A673 (cell line): ENCODE measurements at regions not wholly inside any gene's neighbourhood (a gene's known extent, or its start where the extent isn't known, plus 50 kb on each side); places are given as distances from the start of the nearest gene placed in this dataset.

ENCODE experiments used
- BruUV-seq: library from RNA; stranded (reverse); fragments of 400-500 nt; replicated peaks from 2 replicates; lab custom pipeline; 2021; lab: Mats Ljungman, UMichigan
- CTCF ChIA-PET: fragments of 300-600 bp; sonication (Branson Sonifier 250); formaldehyde crosslinking; loops from one replicate; lab custom pipeline; 2022; ENCODE audit warnings: antibody characterized with exemption; lab: Charles Lee
- POLR2A ChIA-PET: fragments of 300-600 bp; sonication (Branson Sonifier 250); formaldehyde crosslinking; loops from one replicate; lab custom pipeline; 2022; ENCODE audit warnings: antibody characterized with exemption; ENCODE audit not compliant: low non-redundant PET; lab: Charles Lee
- DNase-seq: peaks from one replicate; pipeline ENCODE4 v3.0.0-alpha.2; 2015; ENCODE audit warnings: low spot score
- H3K27ac ChIP-seq: fragments of 200-600 bp; sonication (generic); 2 replicates; pipeline ENCODE4 v1.5.1; 2016; ENCODE audit warnings: mixed run types, low read depth, mild to moderate bottlenecking, mixed read lengths, antibody characterized with exemption, low read length; ENCODE audit not compliant: poor library complexity, severe bottlenecking
- H3K27me3 ChIP-seq: fragments of 200-600 bp; sonication (generic); replicated peaks from 2 replicates; pipeline ENCODE4 v1.6.1; 2017; ENCODE audit warnings: mixed run types, low read depth, mild to moderate bottlenecking, mixed read lengths, antibody characterized with exemption, low read length; ENCODE audit not compliant: insufficient read depth, poor library complexity
- H3K36me3 ChIP-seq: fragments of 200-600 bp; sonication (generic); 2 replicates; pipeline ENCODE4 v1.6.1; 2016; ENCODE audit warnings: mixed run types, mild to moderate bottlenecking, mixed read lengths, antibody characterized with exemption, low read length; ENCODE audit not compliant: insufficient read depth, poor library complexity, severe bottlenecking
- H3K4me1 ChIP-seq: fragments of 200-600 bp; sonication (generic); 2 replicates; pipeline ENCODE4 v1.6.1; 2017; ENCODE audit warnings: mixed run types, mild to moderate bottlenecking, mixed read lengths, antibody characterized with exemption, low read length; ENCODE audit not compliant: insufficient read depth, poor library complexity, severe bottlenecking
- H3K4me3 ChIP-seq: fragments of 200-600 bp; sonication (generic); 2 replicates; pipeline ENCODE4 v1.5.1; 2016; ENCODE audit warnings: low read depth, mixed run types, mild to moderate bottlenecking, mixed read lengths, low read length; ENCODE audit not compliant: poor library complexity, severe bottlenecking
- H3K9me3 ChIP-seq: fragments of 200-600 bp; sonication (generic); 2 replicates; pipeline ENCODE4 v1.6.1; 2016; ENCODE audit warnings: mixed run types, low read depth, mild to moderate bottlenecking, mixed read lengths, antibody characterized with exemption, low read length; ENCODE audit not compliant: poor library complexity, severe bottlenecking
- EZH2 ChIP-seq: fragments of 200-600 bp; sonication (generic); IDR thresholded peaks from 2 replicates; pipeline ENCODE4 v1.6.1; 2017; ENCODE audit warnings: borderline replicate concordance, low read depth, mild to moderate bottlenecking, mixed read lengths, antibody characterized with exemption, low read length; ENCODE audit not compliant: poor library complexity, severe bottlenecking
- intact Hi-C: fragments of 100-400 bp; cut with micrococcal nuclease; formaldehyde crosslinking; loops from one replicate; pipeline ENCODE4 v1.10.0; 2022; ENCODE audit not compliant: unreplicated experiment
- TF ChIP-seq, protein P1 (sequence below): fragments of 300-800, 200-600 bp; sonication (generic); conservative IDR thresholded peaks from 2 replicates; pipeline ENCODE4 v1.5.1; 2017; ENCODE audit warnings: low read depth, mild to moderate bottlenecking, antibody characterized with exemption, low read length, moderate library complexity, mixed read lengths

DNA sequence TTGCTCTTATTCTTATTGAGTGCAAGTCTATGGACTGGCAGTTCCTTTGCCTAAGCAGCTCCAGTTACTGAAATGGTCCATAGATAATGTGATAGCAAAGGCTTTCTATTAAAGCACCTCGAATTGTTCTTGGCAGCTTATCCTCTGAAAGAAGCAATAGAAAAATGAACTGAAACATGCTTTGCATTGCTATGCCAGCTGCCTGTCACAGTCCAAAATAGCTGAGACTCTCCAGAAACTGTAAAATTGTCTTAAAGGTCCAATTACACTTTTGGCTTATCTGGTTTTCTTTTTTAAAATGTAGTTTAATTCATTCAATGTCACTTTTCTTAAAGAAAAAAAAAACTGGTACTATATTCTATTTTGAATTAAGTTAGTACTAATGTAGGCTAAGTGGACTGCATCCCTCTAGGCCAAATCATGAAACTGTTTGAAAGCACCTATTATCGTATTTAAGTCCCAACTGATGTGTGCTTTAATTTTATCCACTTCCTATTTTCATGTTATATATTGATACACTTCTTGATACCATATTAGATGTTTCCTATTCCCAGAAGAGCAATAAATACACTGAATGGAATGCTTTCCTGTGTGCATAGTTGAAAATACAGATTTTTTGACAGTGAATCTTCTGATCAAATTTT, 208.0 kb upstream of the DEPDC1 start:
- ChIA-PET POLR2A (no interaction called here), CTCF (no interaction called here)
- no peaks in the 10 kb centered on the region for H3K9me3 ChIP-seq
- no peaks in the 10 kb centered on the region for H3K36me3 ChIP-seq
- intact Hi-C loops = no loop called here
- no peak overlapping the region for H3K27ac ChIP-seq
- no peak for DNase-seq
- H3K4me3 ChIP-seq = no peak overlapping the region
- no TSS peak for BruUV-seq
- TF ChIP-seq, protein P1, sequence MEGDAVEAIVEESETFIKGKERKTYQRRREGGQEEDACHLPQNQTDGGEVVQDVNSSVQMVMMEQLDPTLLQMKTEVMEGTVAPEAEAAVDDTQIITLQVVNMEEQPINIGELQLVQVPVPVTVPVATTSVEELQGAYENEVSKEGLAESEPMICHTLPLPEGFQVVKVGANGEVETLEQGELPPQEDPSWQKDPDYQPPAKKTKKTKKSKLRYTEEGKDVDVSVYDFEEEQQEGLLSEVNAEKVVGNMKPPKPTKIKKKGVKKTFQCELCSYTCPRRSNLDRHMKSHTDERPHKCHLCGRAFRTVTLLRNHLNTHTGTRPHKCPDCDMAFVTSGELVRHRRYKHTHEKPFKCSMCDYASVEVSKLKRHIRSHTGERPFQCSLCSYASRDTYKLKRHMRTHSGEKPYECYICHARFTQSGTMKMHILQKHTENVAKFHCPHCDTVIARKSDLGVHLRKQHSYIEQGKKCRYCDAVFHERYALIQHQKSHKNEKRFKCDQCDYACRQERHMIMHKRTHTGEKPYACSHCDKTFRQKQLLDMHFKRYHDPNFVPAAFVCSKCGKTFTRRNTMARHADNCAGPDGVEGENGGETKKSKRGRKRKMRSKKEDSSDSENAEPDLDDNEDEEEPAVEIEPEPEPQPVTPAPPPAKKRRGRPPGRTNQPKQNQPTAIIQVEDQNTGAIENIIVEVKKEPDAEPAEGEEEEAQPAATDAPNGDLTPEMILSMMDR = no peak
- TF ChIP-seq EZH2 = no peak
- no peaks in the 10 kb centered on the region for H3K4me1 ChIP-seq
- no peaks in the 10 kb centered on the region for H3K27me3 ChIP-seq

DNA sequence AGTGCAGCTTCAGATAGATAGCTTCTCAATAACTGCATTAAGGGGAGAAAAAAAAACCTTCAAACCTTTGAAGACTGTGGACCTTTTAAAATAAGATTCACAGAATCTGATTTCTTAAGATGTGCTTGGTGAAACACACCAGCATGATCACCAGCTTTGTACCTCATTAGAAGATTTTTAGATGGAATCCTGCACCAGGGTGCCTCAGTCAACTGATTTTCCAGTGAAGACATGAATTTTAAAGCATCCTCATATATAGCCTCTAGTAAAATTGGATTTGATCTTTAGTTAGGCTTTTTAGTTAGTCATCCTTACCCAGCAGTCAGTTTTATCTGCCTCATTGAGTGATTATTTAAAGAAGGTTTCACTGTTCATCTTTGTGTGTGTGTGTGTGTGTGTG, 208.6 kb upstream of the DEPDC1 start:
- ChIA-PET CTCF (no interaction called here), POLR2A (no interaction called here)
- no TSS peak for BruUV-seq
- Histone ChIP-seq H3K36me3 (no peaks in the 10 kb centered on the region), H3K9me3 (no peaks in the 10 kb centered on the region), H3K4me1 (no peaks in the 10 kb centered on the region), H3K27ac (no peak overlapping the region), H3K27me3 (no peaks in the 10 kb centered on the region), H3K4me3 (no peak overlapping the region)
- intact Hi-C loops = no loop called here
- no peak for TF ChIP-seq EZH2
- DNase-seq = no peak

DNA sequence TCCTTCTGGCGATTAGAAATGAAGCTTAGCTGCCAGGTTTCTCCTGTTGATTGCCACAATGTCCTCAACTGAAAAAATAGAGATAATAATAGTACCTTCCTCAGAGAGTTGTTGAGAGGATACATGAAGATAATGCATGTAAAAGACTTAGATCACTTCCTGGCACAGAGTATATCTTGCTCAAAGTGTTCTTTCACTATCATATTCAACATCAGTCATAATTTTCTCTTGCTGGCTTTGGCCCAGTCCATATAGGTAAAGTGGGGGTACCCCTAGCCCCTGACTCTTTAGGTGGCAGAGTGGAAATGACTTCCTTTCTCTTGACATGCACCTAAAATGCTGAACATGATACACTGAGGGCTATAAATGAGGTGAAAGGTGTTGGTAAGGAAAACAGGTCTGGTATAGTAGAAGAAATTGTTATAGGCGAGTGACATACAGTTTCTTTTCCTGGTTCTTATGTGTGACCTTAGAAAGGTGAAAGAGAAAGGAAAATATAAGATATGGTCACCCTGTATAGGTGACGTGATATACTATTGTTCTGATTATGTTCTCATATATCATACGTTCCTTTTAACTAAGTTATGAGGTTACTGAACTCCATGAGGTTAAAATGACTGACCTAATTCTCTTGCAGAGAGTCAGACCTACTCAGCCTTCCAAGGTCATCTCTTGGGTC, 209.9 kb upstream of the DEPDC1 start:
- Histone ChIP-seq H3K36me3 (no peaks in the 10 kb centered on the region), H3K27me3 (no peaks in the 10 kb centered on the region), H3K9me3 (no peaks in the 10 kb centered on the region), H3K27ac (no peak overlapping the region), H3K4me1 (no peaks in the 10 kb centered on the region), H3K4me3 (no peak overlapping the region)
- no TSS peak for BruUV-seq
- TF ChIP-seq, protein P1 = no peak
- no peak for TF ChIP-seq EZH2
- DNase-seq = no peak
- ChIA-PET CTCF (no interaction called here), POLR2A (no interaction called here)
- intact Hi-C loops = no loop called here

DNA sequence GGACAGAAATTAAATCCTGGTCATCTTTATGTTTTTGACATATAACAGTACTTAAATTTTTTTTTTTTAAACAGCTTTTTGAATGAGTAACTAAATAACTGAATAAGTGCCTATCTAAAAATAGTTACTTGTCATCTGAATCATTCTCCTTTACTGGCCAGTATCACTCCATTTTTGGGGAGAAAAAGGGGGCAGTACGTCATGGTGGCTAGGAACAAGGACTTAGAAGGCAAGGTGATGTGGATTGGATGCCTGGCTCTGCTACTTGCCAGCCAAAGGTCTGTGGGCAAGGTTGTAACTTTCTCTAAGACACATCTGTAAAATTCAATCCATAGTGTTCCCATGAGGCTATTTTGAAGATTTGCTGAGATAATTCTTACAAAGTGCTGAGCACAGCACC, 220.4 kb upstream of the DEPDC1 start:
- CTCF ChIA-PET = no interaction called here

More for the DNA sequence above, 220.4 kb upstream of the DEPDC1 start:
- H3K36me3 ChIP-seq = no peaks in the 10 kb centered on the region
- intact Hi-C loops = no loop called here
- no peaks in the 10 kb centered on the region for H3K4me1 ChIP-seq
- POLR2A ChIA-PET = no interaction called here
- H3K27ac ChIP-seq = no peak overlapping the region
- TF ChIP-seq EZH2 = no peak
- TF ChIP-seq, protein P1 = no peak
- H3K4me3 ChIP-seq = no peak overlapping the region
- H3K9me3 ChIP-seq = no peaks in the 10 kb centered on the region
- DNase-seq = no peak
- BruUV-seq = no TSS peak
- no peaks in the 10 kb centered on the region for H3K27me3 ChIP-seq
